ENCODE measurements at regions not wholly inside any gene's neighbourhood (a gene's known extent, or its start where the extent isn't known, plus 50 kb on each side); places are given as distances from the start of the nearest gene placed in this dataset.

DNA sequence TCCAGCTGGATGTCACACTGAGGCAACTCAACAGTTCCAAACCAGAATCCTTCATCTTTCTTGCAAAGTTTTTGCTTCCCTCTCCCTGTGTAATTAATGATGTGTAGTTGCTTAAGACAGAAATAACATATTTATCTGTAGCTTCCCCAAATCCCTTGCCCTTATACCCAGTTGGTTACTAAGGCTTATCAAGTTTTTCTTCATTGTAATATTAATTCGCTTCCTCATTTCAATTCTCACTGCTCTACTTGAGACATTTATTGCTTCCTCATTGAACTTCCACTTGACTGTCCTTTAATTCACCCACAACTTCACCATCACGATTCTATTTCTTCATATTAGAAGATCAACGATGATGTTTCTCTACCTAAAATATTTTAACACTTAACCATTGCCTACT, 386.6 kb upstream of the CPEB2 start:
- no peak for TF ChIP-seq RXRA (IDR thresholded peaks at IDR 0.05)
- no peak for TF ChIP-seq TAF1 (conservative IDR thresholded peaks at IDR 0.05)
- TF ChIP-seq, protein P1, sequence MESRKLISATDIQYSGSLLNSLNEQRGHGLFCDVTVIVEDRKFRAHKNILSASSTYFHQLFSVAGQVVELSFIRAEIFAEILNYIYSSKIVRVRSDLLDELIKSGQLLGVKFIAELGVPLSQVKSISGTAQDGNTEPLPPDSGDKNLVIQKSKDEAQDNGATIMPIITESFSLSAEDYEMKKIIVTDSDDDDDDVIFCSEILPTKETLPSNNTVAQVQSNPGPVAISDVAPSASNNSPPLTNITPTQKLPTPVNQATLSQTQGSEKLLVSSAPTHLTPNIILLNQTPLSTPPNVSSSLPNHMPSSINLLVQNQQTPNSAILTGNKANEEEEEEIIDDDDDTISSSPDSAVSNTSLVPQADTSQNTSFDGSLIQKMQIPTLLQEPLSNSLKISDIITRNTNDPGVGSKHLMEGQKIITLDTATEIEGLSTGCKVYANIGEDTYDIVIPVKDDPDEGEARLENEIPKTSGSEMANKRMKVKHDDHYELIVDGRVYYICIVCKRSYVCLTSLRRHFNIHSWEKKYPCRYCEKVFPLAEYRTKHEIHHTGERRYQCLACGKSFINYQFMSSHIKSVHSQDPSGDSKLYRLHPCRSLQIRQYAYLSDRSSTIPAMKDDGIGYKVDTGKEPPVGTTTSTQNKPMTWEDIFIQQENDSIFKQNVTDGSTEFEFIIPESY (IDR thresholded peaks at IDR 0.05), result no peak
- TF ChIP-seq, protein P2, sequence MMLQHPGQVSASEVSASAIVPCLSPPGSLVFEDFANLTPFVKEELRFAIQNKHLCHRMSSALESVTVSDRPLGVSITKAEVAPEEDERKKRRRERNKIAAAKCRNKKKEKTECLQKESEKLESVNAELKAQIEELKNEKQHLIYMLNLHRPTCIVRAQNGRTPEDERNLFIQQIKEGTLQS (IDR thresholded peaks at IDR 0.05), result no peak
- TF ChIP-seq YY1 (IDR thresholded peaks at IDR 0.05), result no peak
- no peak for TF ChIP-seq HNF4G (IDR thresholded peaks at IDR 0.05)
- TF ChIP-seq, protein P3, sequence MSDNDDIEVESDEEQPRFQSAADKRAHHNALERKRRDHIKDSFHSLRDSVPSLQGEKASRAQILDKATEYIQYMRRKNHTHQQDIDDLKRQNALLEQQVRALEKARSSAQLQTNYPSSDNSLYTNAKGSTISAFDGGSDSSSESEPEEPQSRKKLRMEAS (IDR thresholded peaks at IDR 0.05), result no peak
- no peak for TF ChIP-seq FOXA1 (IDR thresholded peaks at IDR 0.05)
- Histone ChIP-seq H3K9me3 (ENCODE audit: control insufficient read depth in 4 of 4, low read length in 3 of 4) (no peaks in the 10 kb centered on the region), H3K27me3 (ENCODE audit: control insufficient read depth in 4 of 4, insufficient read depth in 4 of 4, low read length in 3 of 4) (no peaks in the 10 kb centered on the region), H3K36me3 (ENCODE audit: control insufficient read depth in 4 of 4, insufficient read depth in 3 of 4, low read depth in 1 of 4, low read length in 3 of 4) (no peaks in the 10 kb centered on the region), H3K9ac (ENCODE audit: low read depth in 1 of 2, low read length in 2 of 2) (no peak overlapping the region), H3K27ac (ENCODE audit: low read depth in 1 of 2, low read length in 2 of 2) (no peak overlapping the region), H3K4me1 (ENCODE audit: control insufficient read depth in 4 of 4, insufficient read depth in 4 of 4, low read length in 3 of 4) (no peaks in the 10 kb centered on the region), H3K4me3 (ENCODE audit: low read depth in 1 of 3, low read length in 3 of 3) (no peak overlapping the region)
- no peak for DNase-seq (ENCODE audit: low spot score)
- WGBS, result 65% methylated on average over 3 of the region's 3 CpGs

GRCh38 chr4:14620567-14621141, 381.6 kb upstream of the CPEB2 start:
- WGBS, result 58% methylated on average over 1 of the region's 1 CpG
- no peak overlapping the region for H3K4me3 ChIP-seq (ENCODE audit: low read depth in 1 of 3, low read length in 3 of 3)
- H3K9me3 ChIP-seq (ENCODE audit: control insufficient read depth in 4 of 4, low read length in 3 of 4), result peaks cover 0 to 2% (median 0%) of the 10 kb centered on the region in 4 donors
- H3K9ac ChIP-seq (ENCODE audit: low read depth in 1 of 2, low read length in 2 of 2), result no peak overlapping the region
- no peak for DNase-seq (ENCODE audit: low spot score)
- H3K27me3 ChIP-seq (ENCODE audit: control insufficient read depth in 4 of 4, insufficient read depth in 4 of 4, low read length in 3 of 4), result no peaks in the 10 kb centered on the region
- no peak for TF ChIP-seq HNF4G (IDR thresholded peaks at IDR 0.05)
- no peak for TF ChIP-seq FOXA1 (IDR thresholded peaks at IDR 0.05)
- no peak for TF ChIP-seq JUND (IDR thresholded peaks at IDR 0.05)
- TF ChIP-seq TAF1 (conservative IDR thresholded peaks at IDR 0.05), result no peak
- TF ChIP-seq NR2F2 (IDR thresholded peaks at IDR 0.05), result no peak
- no peak for TF ChIP-seq RXRA (IDR thresholded peaks at IDR 0.05)
- TF ChIP-seq CTCF (IDR thresholded peaks at IDR 0.05; ENCODE audit: low read depth, low read length, missing input control), result no peak
- no peaks in the 10 kb centered on the region for H3K36me3 ChIP-seq (ENCODE audit: control insufficient read depth in 4 of 4, insufficient read depth in 3 of 4, low read depth in 1 of 4, low read length in 3 of 4)
- H3K27ac ChIP-seq (ENCODE audit: low read depth in 1 of 2, low read length in 2 of 2), result no peak overlapping the region
- H3K4me1 ChIP-seq (ENCODE audit: control insufficient read depth in 4 of 4, insufficient read depth in 4 of 4, low read length in 3 of 4), result no peaks in the 10 kb centered on the region

DNA sequence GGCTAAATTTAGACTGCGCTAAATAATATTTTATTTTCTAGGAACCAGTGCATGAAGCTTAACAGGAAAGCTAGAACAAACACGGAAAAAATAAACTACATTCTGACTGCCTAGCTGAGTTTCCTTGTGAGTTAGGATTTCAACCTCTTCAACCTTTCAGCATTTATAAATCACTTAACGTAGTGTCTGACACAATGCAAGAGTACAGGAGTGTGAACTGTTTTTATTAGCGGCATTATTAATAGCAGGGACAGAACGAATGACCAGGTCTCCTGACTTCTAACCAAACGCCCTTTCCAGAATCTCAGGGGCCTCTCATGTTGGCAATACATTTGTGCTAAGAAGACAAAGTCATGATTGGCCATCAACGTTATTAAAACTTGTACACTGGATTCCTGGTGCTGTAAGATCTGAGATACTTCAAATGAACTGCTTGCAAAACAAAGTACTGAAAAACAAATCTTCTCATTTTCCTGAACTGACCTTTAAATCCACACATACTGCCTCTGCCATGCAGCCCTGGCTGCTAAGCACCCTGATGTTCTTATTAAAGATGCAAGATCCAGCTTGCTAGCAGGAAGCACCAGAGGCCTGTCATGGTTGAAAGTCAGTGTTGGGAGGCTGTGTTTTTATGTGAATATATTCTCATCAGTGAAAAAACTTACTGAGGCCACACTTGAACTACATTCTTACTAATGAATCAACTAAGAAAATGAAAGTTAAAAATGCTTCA, 380.4 kb upstream of the CPEB2 start:
- H3K27me3 ChIP-seq (ENCODE audit: control insufficient read depth in 4 of 4, insufficient read depth in 4 of 4, low read length in 3 of 4), result no peaks in the 10 kb centered on the region
- H3K27ac ChIP-seq (ENCODE audit: low read depth in 1 of 2, low read length in 2 of 2), result no peak overlapping the region
- 82% methylated on average over 7 of the region's 7 CpGs for WGBS
- H3K4me1 ChIP-seq (ENCODE audit: control insufficient read depth in 4 of 4, insufficient read depth in 4 of 4, low read length in 3 of 4), result no peaks in the 10 kb centered on the region
- DNase-seq (ENCODE audit: low spot score), result no peak
- TF ChIP-seq, protein P3 (IDR thresholded peaks at IDR 0.05), result no peak
- TF ChIP-seq CTCF (IDR thresholded peaks at IDR 0.05; ENCODE audit: low read depth, low read length, missing input control) (no peak), TAF1 (conservative IDR thresholded peaks at IDR 0.05) (no peak), SP1 (IDR thresholded peaks at IDR 0.05) (no peak)
- H3K9me3 ChIP-seq (ENCODE audit: control insufficient read depth in 4 of 4, low read length in 3 of 4), result peaks cover 0 to 2% (median 0%) of the 10 kb centered on the region in 4 donors
- H3K4me3 ChIP-seq (ENCODE audit: low read depth in 1 of 3, low read length in 3 of 3), result no peak overlapping the region
- no peaks in the 10 kb centered on the region for H3K36me3 ChIP-seq (ENCODE audit: control insufficient read depth in 4 of 4, insufficient read depth in 3 of 4, low read depth in 1 of 4, low read length in 3 of 4)
- H3K9ac ChIP-seq (ENCODE audit: low read depth in 1 of 2, low read length in 2 of 2), result no peak overlapping the region

All from liver (tissue), 8 donors.